ENCODE measurements at regions not wholly inside any gene's neighbourhood (a gene's known extent, or its start where the extent isn't known, plus 50 kb on each side); places are given as distances from the start of the nearest gene placed in this dataset.
"Not testable (repeated sequence)": the region's sequence is repeated elsewhere in the genome, so short reads cannot be mapped to it uniquely, and the experiment has no call there.

- DNase-seq = peak; percentile 68
Observed at GRCh38 chr7:69476416-69476815, 121.9 kb upstream of the AUTS2 start.

DNA sequence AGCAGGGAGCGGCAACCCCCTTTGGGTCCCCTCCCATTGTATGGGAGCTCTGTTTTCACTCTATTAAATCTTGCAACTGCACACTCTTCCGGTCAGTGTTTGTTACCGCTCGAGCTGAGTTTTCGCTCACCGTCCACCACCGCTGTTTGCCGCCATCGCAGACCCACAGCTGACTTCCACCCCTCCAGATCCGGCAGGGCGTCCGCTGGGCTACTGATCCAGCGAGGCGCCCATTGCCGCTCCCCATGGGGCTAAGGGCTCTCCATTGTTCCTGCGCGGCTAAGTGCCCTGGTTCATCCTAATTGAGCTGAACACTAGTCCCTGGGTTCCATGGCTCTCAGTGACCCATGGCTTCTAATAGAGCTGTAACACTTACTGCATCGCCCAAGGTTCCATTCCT is 115.6 kb upstream of the AUTS2 start:
- DNase-seq = no peak

GRCh38 chr7:69489533-69489932 is 108.7 kb upstream of the AUTS2 start:
- no peak for DNase-seq

DNA sequence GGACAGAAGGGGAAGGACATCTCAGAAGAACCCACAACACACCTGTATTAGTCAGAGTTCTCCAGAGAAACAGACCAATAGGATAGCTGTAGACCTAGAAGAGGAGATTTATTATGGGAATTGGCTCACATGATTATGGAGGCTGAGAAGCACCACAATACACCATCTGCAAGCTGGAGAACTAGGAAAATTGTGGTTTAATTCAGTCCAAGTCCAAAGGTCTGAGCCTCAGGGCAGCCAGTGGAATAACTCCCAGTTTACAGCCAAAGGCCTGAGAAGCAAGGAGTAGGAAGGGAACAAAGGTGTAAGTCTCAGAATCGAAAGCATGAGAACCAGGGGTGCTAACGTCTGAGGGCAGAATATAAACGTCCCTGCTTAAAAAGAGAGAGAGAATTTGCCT is 99.6 kb upstream of the AUTS2 start:
- DNase-seq = no peak

DNA sequence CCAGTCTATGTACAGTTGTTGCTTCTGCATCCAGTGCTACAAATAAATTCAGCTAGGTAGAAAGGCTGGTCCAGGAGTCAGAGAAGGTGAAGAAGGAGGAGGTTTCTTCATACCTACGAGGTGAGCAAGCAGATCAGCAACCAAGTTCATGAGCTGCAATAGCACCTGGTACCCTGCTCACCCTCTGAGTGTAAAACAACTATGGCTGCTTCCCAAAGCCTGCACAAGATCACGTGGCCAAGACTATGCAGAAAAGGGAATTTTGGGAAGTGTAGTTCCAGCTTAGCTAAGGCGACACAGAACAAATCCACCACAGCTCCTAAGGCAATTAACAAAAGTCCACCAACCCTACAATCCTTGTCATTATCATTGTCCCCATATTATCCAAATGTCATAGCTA is 95.9 kb upstream of the AUTS2 start:
- no peak for DNase-seq

GRCh38 chr7:69504733-69505420 is 93.4 kb upstream of the AUTS2 start:
- DNase-seq = no peak

- no peak for DNase-seq
Observed at GRCh38 chr7:69508736-69509135, 89.5 kb upstream of the AUTS2 start.

- no peak for DNase-seq
Observed at GRCh38 chr7:69510114-69510513, 88.2 kb upstream of the AUTS2 start.

DNA sequence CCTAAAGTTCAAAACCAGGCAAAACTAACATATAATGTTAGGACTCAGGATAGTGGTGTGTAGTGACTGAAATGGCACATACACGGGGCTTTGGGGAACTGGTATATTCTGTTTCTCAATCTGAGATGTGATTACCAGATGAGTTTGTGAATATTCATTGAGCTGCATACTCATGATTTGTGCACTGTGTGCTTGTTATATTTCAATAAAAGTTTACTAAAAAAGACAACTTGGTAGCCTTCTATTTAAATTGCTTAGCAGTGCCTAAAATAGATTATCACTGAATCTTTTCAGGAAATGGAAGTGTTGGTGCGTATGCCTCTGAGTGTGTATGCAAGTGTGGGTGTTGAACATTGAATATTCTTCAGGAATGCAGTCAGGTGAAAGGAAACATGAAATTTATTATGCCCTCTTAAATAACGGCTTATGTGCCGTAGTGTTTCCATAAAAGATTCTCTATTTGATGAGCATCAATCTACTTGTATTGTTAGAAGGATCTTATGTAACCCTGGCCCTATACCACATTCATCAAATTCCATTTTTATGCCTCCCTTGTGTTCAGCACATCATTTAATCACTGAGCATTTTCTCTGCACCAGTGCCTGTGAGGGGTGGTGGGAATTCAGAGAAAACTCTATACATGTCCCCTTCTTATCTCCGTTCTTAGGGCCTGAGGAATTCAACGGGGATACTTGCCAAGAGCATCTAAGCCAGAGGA is 82.6 kb upstream of the AUTS2 start:
- no peak for DNase-seq

DNA sequence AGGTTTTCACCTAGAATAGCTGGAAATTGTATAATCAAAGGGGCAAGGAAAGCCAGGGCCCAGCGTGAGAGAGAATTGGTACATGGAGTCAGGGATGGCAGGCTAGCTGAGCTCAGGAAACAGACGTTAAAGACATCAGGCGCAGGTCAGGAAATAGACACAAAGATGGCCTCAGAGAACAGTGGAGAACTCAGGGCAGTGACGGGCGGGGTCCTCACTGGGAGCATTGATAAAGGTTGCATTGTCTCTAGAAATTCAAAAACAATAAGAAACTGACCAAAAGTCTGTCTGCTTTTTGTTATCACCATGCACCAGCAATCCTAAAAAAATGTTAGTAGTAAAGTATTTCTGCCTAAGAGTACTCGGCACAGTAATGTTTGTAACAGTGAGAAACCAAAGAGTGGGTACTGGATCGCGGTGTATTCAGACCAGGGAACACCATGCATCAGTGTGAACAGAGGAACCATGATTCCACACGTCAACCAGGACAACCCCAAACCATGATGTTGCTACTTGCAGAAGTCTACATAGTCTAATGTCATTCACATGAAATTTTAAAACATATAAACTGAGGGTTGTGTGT is 81.9 kb upstream of the AUTS2 start:
- no peak for DNase-seq

- no peak for DNase-seq
Observed at GRCh38 chr7:69517985-69518704, 80.1 kb upstream of the AUTS2 start.

DNA sequence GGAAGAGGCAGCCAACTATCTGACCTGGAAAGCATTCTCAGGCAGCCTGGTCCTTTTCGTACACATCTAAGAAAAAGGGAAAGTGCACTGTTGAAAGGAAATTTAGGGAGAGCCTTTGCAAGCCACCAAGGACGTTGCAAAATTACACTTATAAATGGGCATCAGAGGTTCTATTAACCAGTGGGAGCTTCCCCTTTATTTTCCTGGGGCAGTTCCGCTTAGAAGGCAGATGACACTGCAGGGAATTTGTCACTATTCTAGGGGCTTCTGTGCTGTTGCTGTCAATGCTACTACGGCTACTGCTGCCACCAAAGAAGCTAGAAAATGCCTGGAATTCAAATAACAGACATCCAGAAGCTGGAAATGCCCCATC is 79.6 kb upstream of the AUTS2 start:
- no peak for DNase-seq

DNA sequence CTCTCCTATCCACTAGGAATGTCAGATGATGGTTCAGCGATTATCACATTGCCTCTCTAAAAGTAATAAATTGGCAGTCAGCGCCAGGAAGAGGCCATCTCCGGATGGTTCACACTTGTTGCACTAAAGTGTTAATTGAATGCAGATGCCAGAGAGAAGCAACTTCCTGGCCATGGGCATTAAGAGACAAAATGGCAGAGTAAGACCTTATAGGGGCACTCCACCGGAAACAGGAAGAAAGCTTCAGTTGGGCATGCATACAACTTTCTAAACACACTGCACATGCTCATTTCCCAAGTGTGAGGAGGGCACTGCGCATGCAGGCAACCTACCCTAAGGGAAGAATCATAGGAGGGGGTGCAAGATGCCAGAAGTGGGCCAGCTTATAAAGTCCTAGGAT is 71.7 kb upstream of the AUTS2 start:
- peak; percentile 8 for DNase-seq

- no peak for DNase-seq
Observed at GRCh38 chr7:69527706-69528105, 70.6 kb upstream of the AUTS2 start.

GRCh38 chr7:69531050-69531449 is 67.2 kb upstream of the AUTS2 start:
- DNase-seq = no peak

GRCh38 chr7:69534461-69535041 is 63.7 kb upstream of the AUTS2 start:
- DNase-seq = no peak

- no peak for DNase-seq
Observed at GRCh38 chr7:69537691-69538090, 60.6 kb upstream of the AUTS2 start.

DNA sequence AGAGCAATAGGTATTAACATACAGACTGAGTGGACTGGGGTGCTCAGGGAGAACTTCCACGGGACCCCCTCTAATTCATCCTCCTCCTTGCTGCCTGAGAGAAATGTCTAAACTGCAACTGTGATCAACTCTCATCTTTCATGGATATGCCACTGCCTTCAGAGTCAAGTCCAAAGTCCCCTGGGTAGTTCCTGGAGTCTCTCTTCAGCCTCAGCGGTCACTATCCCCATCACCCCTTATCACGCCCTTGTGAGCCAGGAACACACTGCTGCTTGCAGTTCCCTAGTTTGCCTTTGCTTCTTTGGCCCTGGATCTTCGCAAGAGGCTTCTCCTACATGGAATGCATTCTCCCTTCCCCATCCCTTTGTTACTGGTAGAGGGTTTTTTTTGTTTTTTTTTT is 58.7 kb upstream of the AUTS2 start:
- DNase-seq = no peak

- no peak for DNase-seq
Observed at GRCh38 chr7:69540287-69540686, 58.0 kb upstream of the AUTS2 start.

GRCh38 chr7:69541779-69542432 is 56.4 kb upstream of the AUTS2 start:
- DNase-seq = not testable (repeated sequence)

GRCh38 chr7:69545175-69545574 is 53.1 kb upstream of the AUTS2 start:
- no peak for DNase-seq
